Osteoblast (primary cell): ENCODE measurements at regions not wholly inside any gene's neighbourhood (a gene's known extent, or its start where the extent isn't known, plus 50 kb on each side); places are given as distances from the start of the nearest gene placed in this dataset.

Experiments used
- DNase-seq: peaks from one replicate; pipeline ENCODE4 v3.0.0; 2011; ENCODE audit warnings: low spot score, mixed read lengths; ENCODE audit not compliant: insufficient read length; ENCODE audit errors: missing footprints
- H2AFZ ChIP-seq: 2 replicates; pipeline ENCODE4 v1.6.0; 2011; ENCODE audit warnings: mild to moderate bottlenecking, low read length
- H3K27ac ChIP-seq: 2 replicates; pipeline ENCODE4 v1.5.1; 2011; ENCODE audit warnings: mild to moderate bottlenecking, low read depth, low read length, moderate library complexity
- H3K27me3 ChIP-seq: 2 replicates; pipeline ENCODE4 v1.6.0; 2012; ENCODE audit warnings: mild to moderate bottlenecking, control low read depth, inconsistent platforms, low read length, moderate library complexity; ENCODE audit not compliant: insufficient read depth
- H3K36me3 ChIP-seq: 2 replicates; pipeline ENCODE4 v1.5.1; 2011; ENCODE audit warnings: mild to moderate bottlenecking, low read length, control low read depth, moderate library complexity; ENCODE audit not compliant: insufficient read depth
- H3K4me1 ChIP-seq: 2 replicates; pipeline ENCODE4 v1.5.1; 2011; ENCODE audit warnings: mild to moderate bottlenecking, low read length, control low read depth, moderate library complexity; ENCODE audit not compliant: insufficient read depth
- H3K4me2 ChIP-seq: 2 replicates; pipeline ENCODE4 v1.6.0; 2011; ENCODE audit warnings: mild to moderate bottlenecking, low read length; ENCODE audit not compliant: insufficient read depth
- H3K4me3 ChIP-seq: fragments of 200-600 bp; sonication (generic); 3 replicates; pipeline ENCODE4 v1.5.1; 2012; ENCODE audit warnings: mild to moderate bottlenecking, low read length, inconsistent platforms; ENCODE audit not compliant: insufficient read depth
- H3K79me2 ChIP-seq: 2 replicates; pipeline ENCODE4 v1.6.0; 2012; ENCODE audit warnings: mild to moderate bottlenecking, low read length, control low read depth, inconsistent platforms; ENCODE audit not compliant: insufficient read depth
- H3K9me3 ChIP-seq: 2 replicates; pipeline ENCODE4 v1.5.1; 2011; ENCODE audit warnings: low read depth, low read length, control low read depth
- H4K20me1 ChIP-seq: 2 replicates; pipeline ENCODE4 v1.6.0; 2012; ENCODE audit warnings: mild to moderate bottlenecking, low read length, control low read depth; ENCODE audit not compliant: insufficient read depth
- CTCF ChIP-seq: IDR thresholded peaks from 2 replicates; pipeline ENCODE4 v1.5.1; 2011; ENCODE audit warnings: mild to moderate bottlenecking, low read depth, low read length, moderate library complexity; ENCODE audit errors: extremely low read depth

- no peaks in the 10 kb centered on the region for H3K4me1 ChIP-seq
- H3K27me3 ChIP-seq = no peaks in the 10 kb centered on the region
- no peak overlapping the region for H2AFZ ChIP-seq
- no peak overlapping the region for H3K4me2 ChIP-seq
- DNase-seq = no peak
- no peak overlapping the region for H3K4me3 ChIP-seq
- H3K27ac ChIP-seq = no peak overlapping the region
- no peaks in the 10 kb centered on the region for H3K79me2 ChIP-seq
- no peaks in the 10 kb centered on the region for H3K36me3 ChIP-seq
- no peak for TF ChIP-seq CTCF
- no peaks in the 10 kb centered on the region for H3K9me3 ChIP-seq
- no peaks in the 10 kb centered on the region for H4K20me1 ChIP-seq
These were observed 106.2 kb upstream of the DLX6 start for GRCh38 chr7:96899108-96899507.

- Histone ChIP-seq H3K36me3 (no peaks in the 10 kb centered on the region), H3K27ac (no peak overlapping the region), H3K4me2 (no peak overlapping the region), H3K79me2 (no peaks in the 10 kb centered on the region), H3K27me3 (no peaks in the 10 kb centered on the region), H3K9me3 (no peaks in the 10 kb centered on the region), H4K20me1 (no peaks in the 10 kb centered on the region), H2AFZ (no peak overlapping the region), H3K4me3 (no peak overlapping the region), H3K4me1 (no peaks in the 10 kb centered on the region)
- no peak for DNase-seq
- no peak for TF ChIP-seq CTCF
These were observed 103.4 kb upstream of the DLX6 start for GRCh38 chr7:96901822-96902445.

- no peak overlapping the region for H2AFZ ChIP-seq
- H3K9me3 ChIP-seq = no peaks in the 10 kb centered on the region
- H3K27me3 ChIP-seq = no peaks in the 10 kb centered on the region
- DNase-seq = no peak
- H3K4me2 ChIP-seq = no peak overlapping the region
- no peaks in the 10 kb centered on the region for H4K20me1 ChIP-seq
- H3K36me3 ChIP-seq = no peaks in the 10 kb centered on the region
- no peaks in the 10 kb centered on the region for H3K4me1 ChIP-seq
- no peak for TF ChIP-seq CTCF
- no peak overlapping the region for H3K4me3 ChIP-seq
- no peaks in the 10 kb centered on the region for H3K79me2 ChIP-seq
- H3K27ac ChIP-seq = no peak overlapping the region
These were observed 101.4 kb upstream of the DLX6 start for GRCh38 chr7:96903906-96904305.

GRCh38 chr7:96910486-96910885 lies 94.9 kb upstream of the DLX6 start:
- peaks cover 5% of the 10 kb centered on the region for H3K4me1 ChIP-seq
- no peak for TF ChIP-seq CTCF
- H4K20me1 ChIP-seq = no peaks in the 10 kb centered on the region
- no peaks in the 10 kb centered on the region for H3K27me3 ChIP-seq
- H3K27ac ChIP-seq = no peak overlapping the region
- H3K36me3 ChIP-seq = no peaks in the 10 kb centered on the region
- H3K9me3 ChIP-seq = no peaks in the 10 kb centered on the region
- no peaks in the 10 kb centered on the region for H3K79me2 ChIP-seq
- peak; percentile 55 for DNase-seq
- H3K4me2 ChIP-seq = no peak overlapping the region
- H3K4me3 ChIP-seq = no peak overlapping the region
- no peak overlapping the region for H2AFZ ChIP-seq
